CD8-positive, alpha-beta memory T cell (primary cell): ENCODE measurements at regions not wholly inside any gene's neighbourhood (a gene's known extent, or its start where the extent isn't known, plus 50 kb on each side); places are given as distances from the start of the nearest gene placed in this dataset.
"Not testable (repeated sequence)": the region's sequence is repeated elsewhere in the genome, so short reads cannot be mapped to it uniquely, and the experiment has no call there.

ENCODE experiments used
- CTCF ChIA-PET: fragments of 350-600 bp; sonication (Branson Sonifier 250); formaldehyde crosslinking; loops from one replicate; lab custom pipeline; 2021; ENCODE audit warnings: antibody characterized with exemption; lab: Charles Lee
- POLR2A ChIA-PET: fragments of 350-600 bp; sonication (Branson Sonifier 250); formaldehyde crosslinking; loops from one replicate; lab custom pipeline; 2021; ENCODE audit warnings: antibody characterized with exemption; lab: Charles Lee
- DNase-seq, 5 donors: peaks; one replicate each; pipeline versions ENCODE4 v3.0.0 to v3.0.0-alpha.2; 2020 to 2022; ENCODE audit warnings: mixed read lengths in 1 of 5
- H3K27ac ChIP-seq: one replicate; pipeline ENCODE4 v1.7.0; 2013; ENCODE audit warnings: low read depth, mild to moderate bottlenecking, low read length, moderate library complexity
- H3K27me3 ChIP-seq: 2 replicates; pipeline ENCODE4 v1.7.0; 2013; ENCODE audit warnings: low read length, mild to moderate bottlenecking; ENCODE audit not compliant: insufficient read depth, poor library complexity, severe bottlenecking
- H3K36me3 ChIP-seq: 2 replicates; pipeline ENCODE4 v1.7.0; 2013; ENCODE audit warnings: mild to moderate bottlenecking, low read length, moderate library complexity; ENCODE audit not compliant: insufficient read depth
- H3K4me1 ChIP-seq: 2 replicates; pipeline ENCODE4 v1.7.0; 2013; ENCODE audit warnings: mild to moderate bottlenecking, low read length, moderate library complexity; ENCODE audit not compliant: insufficient read depth
- H3K4me3 ChIP-seq: 2 replicates; pipeline ENCODE4 v1.7.0; 2013; ENCODE audit warnings: mild to moderate bottlenecking, low read length
- H3K9me3 ChIP-seq: 2 replicates; pipeline ENCODE4 v1.7.0; 2013; ENCODE audit warnings: mild to moderate bottlenecking, low read length
- H3K27ac Mint-ChIP-seq, 8 donors: one replicate each; pipeline ENCODE4 v1.8.0; 2020 to 2021; ENCODE audit warnings: mixed read lengths in 8 of 8, mild to moderate bottlenecking in 6 of 8, inconsistent platforms in 3 of 8, moderate library complexity in 3 of 8
- H3K27me3 Mint-ChIP-seq, 2 donors: one replicate each; pipeline ENCODE4 v1.8.0; 2020 to 2021; ENCODE audit warnings: mixed read lengths in 2 of 2, mild to moderate bottlenecking in 1 of 2, moderate library complexity in 1 of 2
- H3K36me3 Mint-ChIP-seq, 3 donors: one replicate each; pipeline ENCODE4 v1.8.0; 2020 to 2021; ENCODE audit warnings: mixed read lengths in 3 of 3, inconsistent platforms in 1 of 3, mild to moderate bottlenecking in 1 of 3
- H3K4me1 Mint-ChIP-seq, 3 donors: one replicate each; pipeline ENCODE4 v1.8.0; 2020 to 2021; ENCODE audit warnings: mixed read lengths in 3 of 3, inconsistent platforms in 1 of 3, mild to moderate bottlenecking in 1 of 3
- H3K4me3 Mint-ChIP-seq, 7 donors: one replicate each; pipeline ENCODE4 v1.8.0; 2020 to 2021; ENCODE audit warnings: mixed read lengths in 7 of 7, mild to moderate bottlenecking in 6 of 7, moderate library complexity in 4 of 7, inconsistent platforms in 2 of 7
- H3K9me3 Mint-ChIP-seq, 5 donors: one replicate each; pipeline ENCODE4 v1.8.0; 2020 to 2022; ENCODE audit warnings: mixed read lengths in 5 of 5, mild to moderate bottlenecking in 3 of 5, moderate library complexity in 2 of 5, inconsistent platforms in 1 of 5

- Histone ChIP-seq H3K36me3 (no peaks in the 10 kb centered on the region), H3K27me3 (no peaks in the 10 kb centered on the region), H3K4me3 (no peak overlapping the region), H3K9me3 (no peaks in the 10 kb centered on the region), H3K4me1 (no peaks in the 10 kb centered on the region), H3K27ac (no peak overlapping the region)
- H3K4me3 Mint-ChIP-seq = no peak overlapping the region
- H3K27me3 Mint-ChIP-seq = no peaks in the 10 kb centered on the region
- no peak overlapping the region for H3K27ac Mint-ChIP-seq
- H3K9me3 Mint-ChIP-seq = peaks cover 2 to 12% (median 3%) of the 10 kb centered on the region in 5 donors
- DNase-seq = no peak
- H3K4me1 Mint-ChIP-seq = no peaks in the 10 kb centered on the region
- ChIA-PET POLR2A (no interaction called here), CTCF (no interaction called here)
- no peaks in the 10 kb centered on the region for H3K36me3 Mint-ChIP-seq
Measured at GRCh38 chr13:90461398-90461797, 886.1 kb upstream of the MIR17HG start.

GRCh38 chr13:90477216-90477615 is 870.3 kb upstream of the MIR17HG start:
- ChIA-PET POLR2A (no interaction called here), CTCF (no interaction called here)
- Histone ChIP-seq H3K4me3 (no peak overlapping the region), H3K9me3 (no peaks in the 10 kb centered on the region), H3K36me3 (no peaks in the 10 kb centered on the region), H3K27me3 (no peaks in the 10 kb centered on the region), H3K4me1 (no peaks in the 10 kb centered on the region), H3K27ac (no peak overlapping the region)
- Mint-ChIP-seq H3K36me3 (no peaks in the 10 kb centered on the region), H3K27me3 (no peaks in the 10 kb centered on the region), H3K4me1 (no peaks in the 10 kb centered on the region), H3K27ac (no peak overlapping the region), H3K4me3 (no peak overlapping the region), H3K9me3 (peaks cover 2 to 33% (median 5%) of the 10 kb centered on the region in 5 donors)
- no peak for DNase-seq

GRCh38 chr13:90483906-90484305 is 863.6 kb upstream of the MIR17HG start:
- peaks cover 0 to 2% of the 10 kb centered on the region in 2 donors for H3K27me3 Mint-ChIP-seq

GRCh38 chr13:90485436-90485835 is 862.1 kb upstream of the MIR17HG start:
- ChIA-PET CTCF (no interaction called here), POLR2A (no interaction called here)
- no peak overlapping the region for H3K27ac Mint-ChIP-seq
- Histone ChIP-seq H3K36me3 (no peaks in the 10 kb centered on the region), H3K9me3 (no peaks in the 10 kb centered on the region), H3K27ac (no peak overlapping the region), H3K4me1 (no peaks in the 10 kb centered on the region), H3K27me3 (no peaks in the 10 kb centered on the region), H3K4me3 (no peak overlapping the region)
- H3K36me3 Mint-ChIP-seq = no peaks in the 10 kb centered on the region
- no peak overlapping the region for H3K4me3 Mint-ChIP-seq
- peaks cover 0 to 2% of the 10 kb centered on the region in 2 donors for H3K27me3 Mint-ChIP-seq
- H3K9me3 Mint-ChIP-seq = peaks cover 0 to 14% (median 11%) of the 10 kb centered on the region in 5 donors
- no peak for DNase-seq
- no peaks in the 10 kb centered on the region for H3K4me1 Mint-ChIP-seq

More at GRCh38 chr13:90483906-90484305, 863.6 kb upstream of the MIR17HG start:
- ChIA-PET CTCF (no interaction called here), POLR2A (no interaction called here)
- no peak overlapping the region for H3K27ac Mint-ChIP-seq
- Histone ChIP-seq H3K36me3 (no peaks in the 10 kb centered on the region), H3K4me1 (no peaks in the 10 kb centered on the region), H3K4me3 (no peak overlapping the region), H3K27ac (no peak overlapping the region), H3K27me3 (no peaks in the 10 kb centered on the region), H3K9me3 (no peaks in the 10 kb centered on the region)
- H3K4me3 Mint-ChIP-seq = no peak overlapping the region
- no peaks in the 10 kb centered on the region for H3K36me3 Mint-ChIP-seq
- DNase-seq = no peak
- H3K9me3 Mint-ChIP-seq = peaks cover 0 to 25% (median 11%) of the 10 kb centered on the region in 5 donors
- H3K4me1 Mint-ChIP-seq = no peaks in the 10 kb centered on the region

GRCh38 chr13:90492872-90493271 is 854.6 kb upstream of the MIR17HG start:
- no peaks in the 10 kb centered on the region for H3K9me3 ChIP-seq
- no peaks in the 10 kb centered on the region for H3K36me3 ChIP-seq
- ChIA-PET POLR2A (no interaction called here), CTCF (no interaction called here)
- H3K27ac Mint-ChIP-seq = no peak overlapping the region
- no peaks in the 10 kb centered on the region for H3K27me3 ChIP-seq
- no peaks in the 10 kb centered on the region for H3K4me1 Mint-ChIP-seq
- no peaks in the 10 kb centered on the region for H3K36me3 Mint-ChIP-seq
- peaks cover 2 to 14% (median 11%) of the 10 kb centered on the region in 5 donors for H3K9me3 Mint-ChIP-seq
- no peak for DNase-seq
- H3K27ac ChIP-seq = no peak overlapping the region
- no peak overlapping the region for H3K4me3 Mint-ChIP-seq
- H3K27me3 Mint-ChIP-seq = no peaks in the 10 kb centered on the region
- H3K4me1 ChIP-seq = no peaks in the 10 kb centered on the region
- H3K4me3 ChIP-seq = no peak overlapping the region

GRCh38 chr13:90493667-90494066 is 853.8 kb upstream of the MIR17HG start:
- POLR2A ChIA-PET = no interaction called here
- H3K4me3 Mint-ChIP-seq = no peak overlapping the region
- H3K27me3 ChIP-seq = no peaks in the 10 kb centered on the region

GRCh38 chr13:90494849-90495248 is 852.6 kb upstream of the MIR17HG start:
- POLR2A ChIA-PET, H3K4me1 Mint-ChIP-seq, H3K36me3 Mint-ChIP-seq: not testable (repeated sequence)

More at GRCh38 chr13:90493667-90494066, 853.8 kb upstream of the MIR17HG start:
- H3K4me1 ChIP-seq = no peaks in the 10 kb centered on the region
- Mint-ChIP-seq H3K27me3 (no peaks in the 10 kb centered on the region), H3K36me3 (no peaks in the 10 kb centered on the region), H3K27ac (peak overlapping the region in 1 of 8 donors; percentile 8), H3K9me3 (peaks cover 2 to 14% (median 9%) of the 10 kb centered on the region in 5 donors), H3K4me1 (no peaks in the 10 kb centered on the region)
- H3K36me3 ChIP-seq = no peaks in the 10 kb centered on the region
- H3K4me3 ChIP-seq = no peak overlapping the region
- DNase-seq = no peak
- H3K9me3 ChIP-seq = no peaks in the 10 kb centered on the region
- CTCF ChIA-PET = no interaction called here
- H3K27ac ChIP-seq = no peak overlapping the region

GRCh38 chr13:90498096-90498495 is 849.4 kb upstream of the MIR17HG start:
- H3K36me3 ChIP-seq = no peaks in the 10 kb centered on the region
- Mint-ChIP-seq H3K27me3 (no peaks in the 10 kb centered on the region), H3K9me3 (peaks cover 6 to 10% (median 7%) of the 10 kb centered on the region in 5 donors), H3K4me3 (no peak overlapping the region), H3K4me1 (no peaks in the 10 kb centered on the region), H3K27ac (no peak overlapping the region), H3K36me3 (no peaks in the 10 kb centered on the region)
- no peaks in the 10 kb centered on the region for H3K4me1 ChIP-seq
- no peaks in the 10 kb centered on the region for H3K27me3 ChIP-seq
- no peaks in the 10 kb centered on the region for H3K9me3 ChIP-seq
- H3K4me3 ChIP-seq = no peak overlapping the region
- no peak for DNase-seq
- ChIA-PET POLR2A (no interaction called here), CTCF (no interaction called here)
- no peak overlapping the region for H3K27ac ChIP-seq

More at GRCh38 chr13:90494849-90495248, 852.6 kb upstream of the MIR17HG start:
- peaks cover 2 to 14% (median 9%) of the 10 kb centered on the region in 5 donors for H3K9me3 Mint-ChIP-seq
- H3K4me3 ChIP-seq, H3K27me3 Mint-ChIP-seq, H3K9me3 ChIP-seq, H3K4me1 ChIP-seq, H3K4me3 Mint-ChIP-seq, CTCF ChIA-PET, H3K36me3 ChIP-seq, DNase-seq, H3K27ac ChIP-seq, H3K27me3 ChIP-seq, H3K27ac Mint-ChIP-seq: not testable (repeated sequence)

- Mint-ChIP-seq H3K36me3 (no peaks in the 10 kb centered on the region), H3K4me1 (no peaks in the 10 kb centered on the region), H3K4me3 (no peak overlapping the region), H3K9me3 (peaks cover 6 to 10% (median 7%) of the 10 kb centered on the region in 5 donors), H3K27ac (no peak overlapping the region), H3K27me3 (no peaks in the 10 kb centered on the region)
- POLR2A ChIA-PET = no interaction called here
- H3K36me3 ChIP-seq = no peaks in the 10 kb centered on the region
- H3K4me3 ChIP-seq = no peak overlapping the region
- DNase-seq = no peak
- no peak overlapping the region for H3K27ac ChIP-seq
- H3K9me3 ChIP-seq = no peaks in the 10 kb centered on the region
- no peaks in the 10 kb centered on the region for H3K4me1 ChIP-seq
- CTCF ChIA-PET = no interaction called here
- no peaks in the 10 kb centered on the region for H3K27me3 ChIP-seq
Measured at GRCh38 chr13:90498816-90499215, 848.7 kb upstream of the MIR17HG start.
